ENCODE measurements at regions not wholly inside any gene's neighbourhood (a gene's known extent, or its start where the extent isn't known, plus 50 kb on each side); places are given as distances from the start of the nearest gene placed in this dataset.
"Not testable (repeated sequence)": the region's sequence is repeated elsewhere in the genome, so short reads cannot be mapped to it uniquely, and the experiment has no call there.

- DNase-seq (ENCODE audit: extremely low spot score, insufficient read length, low read depth), result no peak
- FAIRE-seq, result peak; percentile 60
These were observed 181.1 kb upstream of the MEF2C start for GRCh38 chr5:89064054-89064453.

GRCh38 chr5:89060768-89061167, 177.8 kb upstream of the MEF2C start:
- no peak for DNase-seq (ENCODE audit: extremely low spot score, insufficient read length, low read depth)
- no peak for FAIRE-seq

GRCh38 chr5:89059274-89059673, 176.3 kb upstream of the MEF2C start:
- DNase-seq (ENCODE audit: extremely low spot score, insufficient read length, low read depth) (no peak), FAIRE-seq (no peak)

- DNase-seq (ENCODE audit: extremely low spot score, insufficient read length, low read depth) (no peak), FAIRE-seq (no peak)
These were observed 172.7 kb upstream of the MEF2C start for GRCh38 chr5:89055695-89056085.

GRCh38 chr5:89055015-89055694, 172.2 kb upstream of the MEF2C start:
- no peak for DNase-seq (ENCODE audit: extremely low spot score, insufficient read length, low read depth)

GRCh38 chr5:89053547-89053946, 170.6 kb upstream of the MEF2C start:
- DNase-seq (ENCODE audit: extremely low spot score, insufficient read length, low read depth), result no peak
- FAIRE-seq, result no peak

More at GRCh38 chr5:89055015-89055694, 172.2 kb upstream of the MEF2C start:
- no peak for FAIRE-seq

GRCh38 chr5:89050062-89050461, 167.1 kb upstream of the MEF2C start:
- not testable (repeated sequence) for FAIRE-seq; DNase-seq (ENCODE audit: extremely low spot score, insufficient read length, low read depth)

GRCh38 chr5:89047571-89047970, 164.6 kb upstream of the MEF2C start:
- DNase-seq (ENCODE audit: extremely low spot score, insufficient read length, low read depth) (no peak), FAIRE-seq (no peak)

GRCh38 chr5:89045216-89045615, 162.2 kb upstream of the MEF2C start:
- no peak for FAIRE-seq
- DNase-seq (ENCODE audit: extremely low spot score, insufficient read length, low read depth), result no peak

GRCh38 chr5:89044674-89045200, 161.8 kb upstream of the MEF2C start:
- DNase-seq (ENCODE audit: extremely low spot score, insufficient read length, low read depth) (no peak), FAIRE-seq (no peak)

GRCh38 chr5:89043676-89044075, 160.7 kb upstream of the MEF2C start:
- FAIRE-seq (peak; percentile 59), DNase-seq (ENCODE audit: extremely low spot score, insufficient read length, low read depth) (no peak)

GRCh38 chr5:89042746-89043145, 159.8 kb upstream of the MEF2C start:
- no peak for DNase-seq (ENCODE audit: extremely low spot score, insufficient read length, low read depth)
- no peak for FAIRE-seq

GRCh38 chr5:89041976-89042375, 159.0 kb upstream of the MEF2C start:
- FAIRE-seq (no peak), DNase-seq (ENCODE audit: extremely low spot score, insufficient read length, low read depth) (no peak)

GRCh38 chr5:89041249-89041779, 158.3 kb upstream of the MEF2C start:
- FAIRE-seq, result no peak
- DNase-seq (ENCODE audit: extremely low spot score, insufficient read length, low read depth), result no peak

GRCh38 chr5:89036704-89037489, 153.9 kb upstream of the MEF2C start:
- FAIRE-seq (no peak), DNase-seq (ENCODE audit: extremely low spot score, insufficient read length, low read depth) (no peak)

GRCh38 chr5:89036166-89036565, 153.2 kb upstream of the MEF2C start:
- DNase-seq (ENCODE audit: extremely low spot score, insufficient read length, low read depth), result no peak
- no peak for FAIRE-seq

GRCh38 chr5:89034588-89034987, 151.6 kb upstream of the MEF2C start:
- DNase-seq (ENCODE audit: extremely low spot score, insufficient read length, low read depth) (no peak), FAIRE-seq (no peak)

- no peak for DNase-seq (ENCODE audit: extremely low spot score, insufficient read length, low read depth)
- FAIRE-seq, result no peak
These were observed 147.8 kb upstream of the MEF2C start for GRCh38 chr5:89030798-89031197.

GRCh38 chr5:89028595-89029285, 145.8 kb upstream of the MEF2C start:
- no peak for DNase-seq (ENCODE audit: extremely low spot score, insufficient read length, low read depth)
- no peak for FAIRE-seq

- FAIRE-seq (no peak), DNase-seq (ENCODE audit: extremely low spot score, insufficient read length, low read depth) (no peak)
These were observed 141.1 kb upstream of the MEF2C start for GRCh38 chr5:89024045-89024444.
